Stimulated activated naive CD8-positive, alpha-beta T cell treated with anti-CD3 and anti-CD28 coated beads, Interleukin-15, Interleukin-2, amounts not matched to agents 100 ng/mL and 50 ng/mL, for 24 hours (primary cell): ENCODE measurements at regions not wholly inside any gene's neighbourhood (a gene's known extent, or its start where the extent isn't known, plus 50 kb on each side); places are given as distances from the start of the nearest gene placed in this dataset.
A peak's percentile ranks its signal among the peaks of the same experiment; 100 is the strongest.

ENCODE experiments used
- H3K27ac Mint-ChIP-seq: one replicate; pipeline ENCODE4 v1.8.0; 2021; ENCODE audit warnings: mild to moderate bottlenecking, mixed read lengths
- H3K27me3 Mint-ChIP-seq: one replicate; pipeline ENCODE4 v1.8.0; 2021; ENCODE audit warnings: mixed read lengths
- H3K36me3 Mint-ChIP-seq: one replicate; pipeline ENCODE4 v1.8.0; 2021; ENCODE audit warnings: low read depth, mixed read lengths
- H3K4me1 Mint-ChIP-seq: one replicate; pipeline ENCODE4 v1.8.0; 2021; ENCODE audit warnings: low read depth, mixed read lengths
- H3K4me3 Mint-ChIP-seq: one replicate; pipeline ENCODE4 v1.8.0; 2021; ENCODE audit warnings: mild to moderate bottlenecking, mixed read lengths
- H3K9me3 Mint-ChIP-seq: one replicate; pipeline ENCODE4 v1.8.0; 2021; ENCODE audit warnings: mixed read lengths

- H3K4me3 Mint-ChIP-seq, result peak overlapping the region; percentile 44
- H3K36me3 Mint-ChIP-seq, result no peaks in the 10 kb centered on the region
- H3K27me3 Mint-ChIP-seq, result peaks cover 3% of the 10 kb centered on the region
- H3K27ac Mint-ChIP-seq, result peak overlapping the region; percentile 87
- H3K9me3 Mint-ChIP-seq, result peaks cover 3% of the 10 kb centered on the region
- peaks cover 69% of the 10 kb centered on the region for H3K4me1 Mint-ChIP-seq
Measured at GRCh38 chr6:111973118-111973761, 80.7 kb upstream of the CCN6 start.

DNA sequence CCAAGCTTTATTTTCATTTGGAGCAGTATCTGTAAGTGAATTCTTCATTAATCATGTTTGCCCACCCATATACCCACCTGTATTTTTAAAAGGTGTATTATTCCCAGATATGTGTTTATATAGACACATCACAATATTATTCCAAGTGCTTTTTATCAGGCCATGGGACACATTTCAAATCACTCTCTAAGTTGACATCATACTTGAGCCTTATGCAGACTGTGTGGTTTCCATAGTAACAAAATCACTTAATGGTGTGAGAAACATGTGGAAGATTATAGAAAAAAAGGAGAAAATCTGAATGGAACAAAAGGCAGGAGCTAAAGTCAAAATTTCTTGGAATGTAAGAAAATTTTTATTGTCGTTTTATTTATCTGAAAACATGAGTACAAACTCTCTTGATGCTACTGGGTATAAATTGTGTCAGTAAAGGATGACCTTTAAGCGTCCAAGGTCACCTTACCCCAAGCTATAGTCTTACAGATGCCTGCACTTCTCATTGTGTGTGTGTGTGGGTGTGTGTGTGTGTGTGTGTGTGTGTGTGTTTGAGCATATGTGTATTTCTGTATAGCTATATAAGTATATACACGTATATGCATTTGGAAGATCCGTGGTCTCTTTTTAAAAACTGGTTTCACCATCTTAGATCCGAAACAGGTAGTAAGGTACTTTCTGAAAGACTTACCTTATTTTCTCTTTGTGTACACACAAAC lies 79.8 kb upstream of the CCN6 start:
- H3K36me3 Mint-ChIP-seq, result no peaks in the 10 kb centered on the region
- peaks cover 77% of the 10 kb centered on the region for H3K4me1 Mint-ChIP-seq
- H3K27me3 Mint-ChIP-seq, result peaks cover 3% of the 10 kb centered on the region
- H3K27ac Mint-ChIP-seq, result peak overlapping the region; percentile 87
- peaks cover 3% of the 10 kb centered on the region for H3K9me3 Mint-ChIP-seq
- peak overlapping the region; percentile 44 for H3K4me3 Mint-ChIP-seq

- H3K27ac Mint-ChIP-seq, result peak overlapping the region; percentile 61
Measured at GRCh38 chr6:111975466-111975865, 78.4 kb upstream of the CCN6 start.

DNA sequence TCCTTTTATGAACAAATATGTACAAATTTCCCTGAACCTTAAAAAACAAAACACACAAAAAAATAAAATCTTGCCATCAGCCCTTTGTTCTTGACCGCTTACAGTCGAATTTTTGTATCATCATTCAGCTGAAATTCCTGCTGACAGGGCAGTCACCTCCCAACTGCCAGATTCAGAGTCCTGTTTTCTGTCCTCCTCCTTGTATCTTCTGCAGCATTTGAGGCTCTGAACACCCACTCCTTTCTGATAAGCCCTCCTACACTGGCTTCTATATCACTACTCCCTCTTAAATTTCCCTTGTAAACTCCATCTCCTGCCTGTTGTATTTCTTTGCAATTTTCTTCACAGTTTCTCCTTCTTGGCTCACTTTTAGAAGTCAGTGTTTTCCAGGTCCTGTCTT lies 77.8 kb upstream of the CCN6 start:
- Mint-ChIP-seq H3K9me3 (no peaks in the 10 kb centered on the region), H3K27me3 (no peaks in the 10 kb centered on the region), H3K4me3 (peak overlapping the region; percentile 6), H3K27ac (peak overlapping the region; percentile 61), H3K36me3 (no peaks in the 10 kb centered on the region), H3K4me1 (peaks cover 91% of the 10 kb centered on the region)

More at GRCh38 chr6:111975466-111975865, 78.4 kb upstream of the CCN6 start:
- no peaks in the 10 kb centered on the region for H3K36me3 Mint-ChIP-seq
- no peak overlapping the region for H3K4me3 Mint-ChIP-seq
- H3K4me1 Mint-ChIP-seq, result peaks cover 91% of the 10 kb centered on the region
- no peaks in the 10 kb centered on the region for H3K9me3 Mint-ChIP-seq
- H3K27me3 Mint-ChIP-seq, result no peaks in the 10 kb centered on the region

DNA sequence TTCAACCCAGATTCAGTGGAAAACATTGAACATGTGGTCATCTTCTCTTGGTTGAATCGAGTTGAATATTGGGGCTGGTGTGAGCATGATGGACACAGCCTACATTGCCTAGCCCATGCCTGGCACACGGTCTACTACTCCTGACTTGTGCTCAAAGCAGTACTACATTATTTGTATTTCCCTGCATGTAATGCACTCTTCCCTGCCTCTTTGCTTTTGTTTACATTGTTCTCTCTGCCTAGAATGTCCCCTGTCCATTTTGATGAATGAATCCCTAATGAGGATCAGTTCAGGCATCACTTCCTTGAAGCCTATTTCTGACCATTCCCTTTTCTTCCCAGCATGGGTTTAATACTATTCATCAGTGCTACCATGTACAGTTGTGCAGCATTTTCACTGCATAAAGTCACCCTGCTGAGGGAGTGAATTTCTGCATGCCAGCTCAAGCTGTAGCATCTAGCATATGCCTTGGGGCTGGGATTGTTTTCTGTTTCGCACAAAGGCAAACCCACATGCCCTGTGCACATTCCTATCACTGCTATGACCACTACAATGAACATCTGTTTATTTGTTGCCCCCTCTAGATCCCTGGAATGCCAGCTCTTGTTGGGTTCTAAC lies 75.3 kb upstream of the CCN6 start:
- peaks cover 4% of the 10 kb centered on the region for H3K9me3 Mint-ChIP-seq
- no peak overlapping the region for H3K4me3 Mint-ChIP-seq
- H3K27me3 Mint-ChIP-seq, result no peaks in the 10 kb centered on the region
- peaks cover 80% of the 10 kb centered on the region for H3K4me1 Mint-ChIP-seq
- H3K36me3 Mint-ChIP-seq, result no peaks in the 10 kb centered on the region
- H3K27ac Mint-ChIP-seq, result no peak overlapping the region

DNA sequence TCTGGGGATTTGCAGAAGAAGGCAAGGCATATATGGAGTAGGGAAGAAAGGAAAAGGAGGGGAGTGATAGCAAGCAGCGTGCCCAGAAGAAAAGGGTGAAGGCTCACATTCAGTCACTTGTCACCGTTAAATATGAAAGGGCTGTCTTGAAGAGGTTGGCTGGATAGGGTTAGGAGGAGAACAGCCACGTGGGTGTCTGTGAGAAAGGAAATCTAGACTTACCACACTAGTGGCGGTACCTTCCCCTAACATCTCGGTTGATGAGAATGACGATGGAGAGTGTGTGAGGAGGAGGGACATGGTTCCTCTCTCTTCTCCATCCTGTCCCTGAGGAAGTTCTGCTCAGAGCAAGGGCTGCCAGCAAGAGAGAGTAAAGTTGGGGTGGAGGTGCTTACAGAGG lies 74.3 kb upstream of the CCN6 start:
- no peaks in the 10 kb centered on the region for H3K27me3 Mint-ChIP-seq
- peaks cover 4% of the 10 kb centered on the region for H3K9me3 Mint-ChIP-seq
- no peak overlapping the region for H3K4me3 Mint-ChIP-seq
- H3K4me1 Mint-ChIP-seq, result peaks cover 80% of the 10 kb centered on the region
- H3K36me3 Mint-ChIP-seq, result no peaks in the 10 kb centered on the region
- peak overlapping the region; percentile 26 for H3K27ac Mint-ChIP-seq

DNA sequence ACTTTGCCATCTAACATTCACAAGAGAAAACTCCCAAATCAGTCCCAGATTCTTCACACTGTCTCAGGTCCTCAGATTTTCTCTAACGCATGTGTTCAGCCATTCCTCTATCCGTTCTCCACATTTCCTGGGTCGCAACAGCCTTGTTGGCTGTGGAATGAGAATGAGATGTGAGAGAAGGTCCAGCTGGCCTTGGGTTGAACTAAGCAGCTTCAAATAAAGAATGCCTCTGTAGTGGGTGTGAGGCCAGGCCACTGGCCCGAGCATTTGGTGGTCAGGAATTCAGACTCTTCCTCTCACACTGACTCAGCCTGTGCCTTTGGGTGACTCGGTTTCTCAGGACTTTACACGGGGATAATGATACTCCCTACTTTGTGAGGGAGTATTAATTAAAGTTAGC lies 73.8 kb upstream of the CCN6 start:
- H3K4me3 Mint-ChIP-seq, result no peak overlapping the region
- no peaks in the 10 kb centered on the region for H3K36me3 Mint-ChIP-seq
- no peaks in the 10 kb centered on the region for H3K27me3 Mint-ChIP-seq
- peaks cover 80% of the 10 kb centered on the region for H3K4me1 Mint-ChIP-seq
- no peak overlapping the region for H3K27ac Mint-ChIP-seq
- peaks cover 4% of the 10 kb centered on the region for H3K9me3 Mint-ChIP-seq

DNA sequence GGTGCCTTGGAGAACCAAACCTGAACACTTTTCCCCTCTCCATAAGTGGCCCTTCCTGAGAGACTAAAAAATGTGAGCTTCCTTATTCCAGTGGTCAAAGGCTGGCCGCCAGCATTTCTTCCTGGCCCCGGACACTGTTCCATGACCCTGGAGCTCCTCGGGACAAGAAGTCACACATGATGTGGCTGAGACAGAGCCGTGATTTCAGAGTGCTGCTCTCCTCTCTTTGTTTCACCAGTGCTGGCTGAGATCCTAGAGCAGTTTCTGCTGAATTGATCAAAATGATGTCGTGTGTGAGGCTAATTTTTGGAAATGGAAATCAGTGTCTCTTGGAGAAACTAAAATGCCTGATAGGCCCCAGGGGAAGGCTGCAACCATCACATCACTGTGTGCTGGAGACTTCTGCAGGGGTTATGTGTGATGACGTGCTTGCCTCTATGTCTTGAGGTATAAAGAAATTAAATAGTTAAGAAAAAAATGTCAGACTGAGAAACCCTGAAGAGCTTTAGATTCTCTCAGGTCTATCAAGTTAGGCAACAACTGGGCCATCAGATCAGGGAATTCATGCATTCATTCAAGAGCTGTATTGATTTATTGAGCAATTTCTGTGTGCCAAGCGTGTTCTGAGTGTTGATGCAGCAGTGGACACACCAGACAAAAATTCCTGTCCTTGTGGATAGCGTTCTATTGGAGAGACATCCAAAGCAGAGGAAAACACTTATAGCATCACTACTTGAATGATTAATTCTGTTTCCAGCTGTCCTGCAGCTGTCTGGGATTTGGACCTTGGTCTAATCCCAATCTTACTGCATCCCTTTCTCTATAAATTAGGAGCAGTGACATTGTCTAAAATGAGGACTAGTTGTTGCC lies 72.7 kb upstream of the CCN6 start:
- Mint-ChIP-seq H3K4me1 (peaks cover 80% of the 10 kb centered on the region), H3K4me3 (no peak overlapping the region), H3K27ac (no peak overlapping the region), H3K9me3 (peaks cover 4% of the 10 kb centered on the region), H3K36me3 (no peaks in the 10 kb centered on the region), H3K27me3 (no peaks in the 10 kb centered on the region)

DNA sequence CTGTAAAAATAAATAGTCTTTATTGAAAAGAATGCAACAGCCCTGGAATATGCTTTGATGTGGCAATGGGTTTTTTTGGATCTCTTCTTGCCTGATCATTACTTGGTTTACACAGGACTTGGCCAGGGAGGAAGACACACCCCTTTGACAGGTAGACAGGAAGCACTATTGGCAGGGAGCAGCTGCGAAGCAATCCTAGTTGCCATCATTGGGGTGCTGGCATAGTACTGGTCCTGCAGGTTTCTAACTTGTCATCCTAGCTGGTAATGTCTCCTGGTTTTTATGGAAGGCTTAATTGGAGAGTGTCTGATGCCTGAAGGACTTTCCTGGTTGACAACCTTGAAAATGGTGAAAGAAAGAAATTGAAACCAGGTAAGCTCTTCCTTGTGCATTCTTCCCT lies 71.2 kb upstream of the CCN6 start:
- Mint-ChIP-seq H3K4me1 (peaks cover 77% of the 10 kb centered on the region), H3K36me3 (peaks cover 3% of the 10 kb centered on the region), H3K9me3 (peaks cover 9% of the 10 kb centered on the region), H3K27ac (no peak overlapping the region), H3K27me3 (no peaks in the 10 kb centered on the region), H3K4me3 (no peak overlapping the region)

GRCh38 chr6:111983193-111983592 lies 70.7 kb upstream of the CCN6 start:
- peak overlapping the region; percentile 45 for H3K27ac Mint-ChIP-seq

DNA sequence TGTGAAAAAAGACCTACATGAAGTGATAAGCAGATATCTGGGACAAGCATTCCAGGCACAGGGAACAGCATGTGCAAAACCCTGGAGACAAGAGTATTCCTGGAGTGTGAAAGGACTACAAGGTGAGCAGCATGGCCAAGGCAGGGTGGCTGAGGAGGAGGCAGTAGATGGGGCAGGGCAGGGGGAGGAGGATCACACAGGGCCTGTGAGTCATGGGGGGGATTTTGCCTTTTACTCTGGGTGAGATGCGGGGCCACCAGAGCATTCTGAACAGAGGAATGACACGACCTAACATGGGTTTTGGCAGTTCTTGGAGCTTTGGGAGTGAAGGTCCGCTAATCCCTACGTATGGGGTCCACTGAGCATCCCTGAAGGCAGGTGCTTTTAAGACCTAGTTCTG lies 69.8 kb upstream of the CCN6 start:
- H3K36me3 Mint-ChIP-seq, result peaks cover 3% of the 10 kb centered on the region
- H3K27me3 Mint-ChIP-seq, result no peaks in the 10 kb centered on the region
- peaks cover 76% of the 10 kb centered on the region for H3K4me1 Mint-ChIP-seq
- peaks cover 12% of the 10 kb centered on the region for H3K9me3 Mint-ChIP-seq
- peak overlapping the region; percentile 81 for H3K27ac Mint-ChIP-seq
- peak overlapping the region; percentile 1 for H3K4me3 Mint-ChIP-seq

More at GRCh38 chr6:111983193-111983592, 70.7 kb upstream of the CCN6 start:
- Mint-ChIP-seq H3K9me3 (peaks cover 12% of the 10 kb centered on the region), H3K4me1 (peaks cover 75% of the 10 kb centered on the region), H3K36me3 (peaks cover 3% of the 10 kb centered on the region), H3K4me3 (no peak overlapping the region), H3K27me3 (no peaks in the 10 kb centered on the region)

DNA sequence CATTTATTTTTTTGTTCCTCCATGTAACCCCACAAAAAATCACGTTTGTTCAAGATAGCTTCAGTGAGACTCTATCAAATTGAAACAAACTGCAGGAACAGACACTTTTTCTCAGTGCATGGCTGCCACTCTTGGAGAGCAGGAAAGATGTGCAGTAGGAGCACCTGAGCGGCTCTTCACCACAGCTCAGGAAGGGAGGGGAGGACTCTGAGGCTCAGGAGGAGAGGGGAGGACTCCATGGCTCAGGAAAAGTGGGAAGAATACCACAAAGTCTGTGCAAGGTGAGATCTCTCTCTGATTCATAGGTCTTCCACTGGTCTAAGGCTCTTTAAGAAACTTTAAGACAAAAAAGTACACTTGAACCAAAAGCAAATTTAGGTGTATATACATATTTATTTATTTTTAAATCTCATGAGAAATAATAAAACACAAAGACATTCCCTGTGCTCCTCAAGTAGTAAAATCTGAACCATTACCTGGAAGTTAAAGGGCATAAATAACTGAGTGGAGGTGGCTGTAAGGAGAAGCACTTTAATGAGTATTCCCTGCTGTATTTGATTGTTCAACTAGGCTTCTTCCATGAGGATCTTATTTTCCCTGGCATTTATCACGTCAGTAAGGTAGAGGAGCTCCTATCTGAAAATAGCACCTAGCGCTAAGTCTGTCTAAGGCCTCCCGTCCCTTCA lies 69.2 kb upstream of the CCN6 start:
- no peaks in the 10 kb centered on the region for H3K27me3 Mint-ChIP-seq
- H3K9me3 Mint-ChIP-seq, result peaks cover 12% of the 10 kb centered on the region
- H3K4me3 Mint-ChIP-seq, result peak overlapping the region; percentile 20
- H3K27ac Mint-ChIP-seq, result peak overlapping the region; percentile 94
- H3K4me1 Mint-ChIP-seq, result peaks cover 76% of the 10 kb centered on the region
- H3K36me3 Mint-ChIP-seq, result peaks cover 3% of the 10 kb centered on the region

DNA sequence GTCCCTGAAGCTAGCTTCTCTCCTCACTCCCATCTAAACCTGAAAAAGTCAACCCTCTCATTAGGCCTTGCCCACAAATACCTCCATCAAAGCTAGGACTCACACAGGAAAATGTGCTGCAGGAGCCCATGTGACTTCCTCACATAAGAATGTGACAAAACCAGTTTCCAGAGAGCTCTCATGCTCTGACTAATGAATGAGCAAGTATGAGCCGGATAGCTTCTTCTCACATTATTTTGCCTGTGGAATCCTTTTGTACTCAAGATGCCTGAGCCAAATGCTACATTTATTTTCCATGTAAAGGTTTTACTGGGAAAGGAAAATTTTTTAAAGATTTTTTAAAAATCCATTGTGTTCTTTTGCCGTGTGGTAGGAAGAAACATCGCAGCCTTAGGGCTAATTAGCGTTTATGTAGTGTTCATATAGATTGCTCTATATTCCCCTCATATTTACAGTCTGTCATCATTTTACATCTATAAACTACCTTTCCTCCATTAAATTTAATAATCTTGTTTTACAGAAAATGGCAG lies 68.6 kb upstream of the CCN6 start:
- Mint-ChIP-seq H3K36me3 (peaks cover 3% of the 10 kb centered on the region), H3K4me3 (peak overlapping the region; percentile 20), H3K4me1 (peaks cover 76% of the 10 kb centered on the region)

GRCh38 chr6:111986651-111987050 lies 67.3 kb upstream of the CCN6 start:
- Mint-ChIP-seq H3K9me3 (peaks cover 12% of the 10 kb centered on the region), H3K36me3 (peaks cover 3% of the 10 kb centered on the region), H3K27me3 (no peaks in the 10 kb centered on the region), H3K4me1 (peaks cover 85% of the 10 kb centered on the region), H3K27ac (peak overlapping the region; percentile 94), H3K4me3 (no peak overlapping the region)

More for the DNA sequence above, 68.6 kb upstream of the CCN6 start:
- H3K9me3 Mint-ChIP-seq, result peaks cover 12% of the 10 kb centered on the region
- no peaks in the 10 kb centered on the region for H3K27me3 Mint-ChIP-seq
- H3K27ac Mint-ChIP-seq, result peak overlapping the region; percentile 94
